ENCODE measurements at regions not wholly inside any gene's neighbourhood (a gene's known extent, or its start where the extent isn't known, plus 50 kb on each side); places are given as distances from the start of the nearest gene placed in this dataset.

GRCh38 chr10:33955676-33956075, 621.2 kb upstream of the NRP1 start:
- TF ChIP-seq POLR2A (IDR thresholded peaks at IDR 0.05; ENCODE audit: low read depth, low read length) (no peak), POLR2AphosphoS5 (IDR thresholded peaks at IDR 0.05; ENCODE audit: low read depth, low read length) (no peak), TAF1 (IDR thresholded peaks at IDR 0.05; ENCODE audit: low read depth, low read length) (no peak), PAX5 (IDR thresholded peaks at IDR 0.05; ENCODE audit: insufficient read depth, low read length, severe bottlenecking) (no peak), SPI1 (IDR thresholded peaks at IDR 0.05; ENCODE audit: low read depth, low read length) (no peak)

Data from GM12891 (cell line).